HEK293T (cell line): ENCODE measurements at regions not wholly inside any gene's neighbourhood (a gene's known extent, or its start where the extent isn't known, plus 50 kb on each side); places are given as distances from the start of the nearest gene placed in this dataset.

Experiments
- CTCF ChIA-PET: fragments of 350-600 bp; formaldehyde crosslinking; extraction: SDS; loops from one replicate; lab custom pipeline; 2021; ENCODE audit warnings: antibody characterized with exemption, inconsistent platforms; lab: Yijun Ruan, JAX
- POLR2A ChIA-PET: fragments of 350-600 bp; formaldehyde crosslinking; extraction: SDS; loops from one replicate; lab custom pipeline; 2020; ENCODE audit warnings: antibody characterized with exemption, inconsistent platforms; lab: Yijun Ruan, JAX
- DNase-seq: peaks from one replicate; pipeline ENCODE4 v3.0.0; 2012; ENCODE audit warnings: mixed read lengths; ENCODE audit errors: extremely low spot score
- ARNT ChIP-seq: fragments of 450-650 bp; IDR thresholded peaks from 2 replicates; pipeline ENCODE4 v1.6.1; 2017; ENCODE audit warnings: mild to moderate bottlenecking
- BHLHE40 ChIP-seq: fragments of 450-650 bp; IDR thresholded peaks from 2 replicates; pipeline ENCODE4 v1.6.1; 2016; ENCODE audit warnings: mild to moderate bottlenecking, moderate library complexity, borderline replicate concordance
- CTBP1 ChIP-seq: fragments of 450-650 bp; IDR thresholded peaks from 2 replicates; pipeline ENCODE4 v1.6.1; 2016; ENCODE audit warnings: borderline replicate concordance
- ELF4 ChIP-seq: fragments of 450-650 bp; IDR thresholded peaks from 2 replicates; pipeline ENCODE4 v1.6.1; 2017; ENCODE audit warnings: antibody characterized with exemption
- FOXA1 ChIP-seq: fragments of 450-650 bp; IDR thresholded peaks from 2 replicates; pipeline ENCODE4 v1.6.1; 2016; ENCODE audit warnings: mild to moderate bottlenecking
- FOXK2 ChIP-seq: fragments of 450-650 bp; IDR thresholded peaks from 2 replicates; pipeline ENCODE4 v1.6.1; 2016; ENCODE audit warnings: mild to moderate bottlenecking
- FOXM1 ChIP-seq: fragments of 450-650 bp; IDR thresholded peaks from 2 replicates; pipeline ENCODE4 v1.6.1; 2017; ENCODE audit warnings: mild to moderate bottlenecking, borderline replicate concordance
- HDGF ChIP-seq: fragments of 450-650 bp; IDR thresholded peaks from 2 replicates; pipeline ENCODE4 v1.6.1; 2017; ENCODE audit warnings: antibody characterized with exemption, borderline replicate concordance
- L3MBTL2 ChIP-seq: fragments of 450-650 bp; conservative IDR thresholded peaks from 2 replicates; pipeline ENCODE4 v1.6.1; 2016; ENCODE audit warnings: mild to moderate bottlenecking
- LEF1 ChIP-seq: fragments of 450-650 bp; IDR thresholded peaks from 2 replicates; pipeline ENCODE4 v1.6.1; 2017; ENCODE audit warnings: mild to moderate bottlenecking, borderline replicate concordance
- NFRKB ChIP-seq: fragments of 450-650 bp; IDR thresholded peaks from 2 replicates; pipeline ENCODE4 v1.6.1; 2016; ENCODE audit warnings: mild to moderate bottlenecking, moderate library complexity
- PKNOX1 ChIP-seq: fragments of 450-650 bp; IDR thresholded peaks from 2 replicates; pipeline ENCODE4 v1.6.1; 2016
- SP1 ChIP-seq: fragments of 450-650 bp; IDR thresholded peaks from 2 replicates; pipeline ENCODE4 v1.6.1; 2017
- SUZ12 ChIP-seq: fragments of 450-650 bp; IDR thresholded peaks from 2 replicates; pipeline ENCODE4 v1.6.1; 2016; ENCODE audit warnings: mild to moderate bottlenecking
- TARDBP ChIP-seq: fragments of 450-650 bp; IDR thresholded peaks from 2 replicates; pipeline ENCODE4 v1.6.1; 2016
- ZNF384 ChIP-seq: fragments of 450-650 bp; IDR thresholded peaks from 2 replicates; pipeline ENCODE4 v1.6.1; 2016

DNA sequence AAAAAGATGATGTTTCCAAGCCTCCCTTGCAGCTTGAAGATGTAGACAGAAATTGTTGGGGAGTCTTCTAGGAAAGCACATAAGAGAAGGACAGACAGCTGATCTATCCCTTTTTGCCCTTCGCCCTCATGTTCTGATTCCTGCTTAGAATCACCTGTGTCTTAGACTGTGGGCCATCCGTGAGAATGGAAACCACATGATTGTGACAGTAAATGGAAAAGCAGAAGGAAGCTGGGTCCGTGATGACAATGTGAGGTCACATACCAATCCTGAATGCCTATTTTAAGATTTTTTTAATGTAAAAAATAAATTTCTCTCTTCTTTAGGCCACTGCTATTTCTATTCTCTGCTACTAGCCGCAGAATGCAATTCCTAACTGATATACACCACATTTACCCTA, 67.7 kb upstream of the C1orf87 start:
- CTCF ChIA-PET = no interaction called here
- POLR2A ChIA-PET = no interaction called here
- no peak for DNase-seq
- TF ChIP-seq L3MBTL2 = no peak

GRCh38 chr1:60137406-60137805, 63.8 kb upstream of the C1orf87 start:
- TF ChIP-seq TARDBP (no peak), L3MBTL2 (no peak), SUZ12 (no peak), NFRKB (no peak), SP1 (no peak), PKNOX1 (no peak), ZNF384 (no peak), ELF4 (no peak), LEF1 (no peak), CTBP1 (no peak), FOXK2 (no peak), ARNT (no peak), FOXA1 (no peak)
- ChIA-PET POLR2A (no interaction called here), CTCF (interaction anchor here (0.5 to 0.7 kb wide), 2 partner anchors 689 to 1740 kb away, joined by 3 to 4 read pairs; no protein-coding TSS in a partner anchor)
- no peak for DNase-seq

- CTCF ChIA-PET = no interaction called here
- no peak for TF ChIP-seq ELF4
- TF ChIP-seq FOXA1 = no peak
- TF ChIP-seq FOXK2 = no peak
- TF ChIP-seq TARDBP = no peak
- TF ChIP-seq HDGF = no peak
- no peak for TF ChIP-seq PKNOX1
- TF ChIP-seq CTBP1 = no peak
- TF ChIP-seq ARNT = no peak
- no peak for TF ChIP-seq SUZ12
- no peak for TF ChIP-seq BHLHE40
- no peak for TF ChIP-seq SP1
- TF ChIP-seq NFRKB = no peak
- TF ChIP-seq LEF1 = no peak
- TF ChIP-seq ZNF384 = no peak
- no peak for TF ChIP-seq L3MBTL2
- no peak for TF ChIP-seq FOXM1
These were observed 62.8 kb upstream of the C1orf87 start for GRCh38 chr1:60136395-60136794.

GRCh38 chr1:60134716-60135115, 61.1 kb upstream of the C1orf87 start:
- DNase-seq = no peak
- ChIA-PET POLR2A (no interaction called here), CTCF (no interaction called here)
- no peak for TF ChIP-seq FOXA1
- no peak for TF ChIP-seq LEF1
- no peak for TF ChIP-seq CTBP1
- no peak for TF ChIP-seq L3MBTL2
- TF ChIP-seq ZNF384 = no peak
- no peak for TF ChIP-seq TARDBP
- TF ChIP-seq SUZ12 = no peak
- TF ChIP-seq BHLHE40 = no peak
- no peak for TF ChIP-seq SP1
- no peak for TF ChIP-seq PKNOX1
- TF ChIP-seq NFRKB = no peak
- no peak for TF ChIP-seq ELF4
- TF ChIP-seq ARNT = no peak
- TF ChIP-seq HDGF = no peak
- no peak for TF ChIP-seq FOXM1
- TF ChIP-seq FOXK2 = no peak

More at GRCh38 chr1:60136395-60136794, 62.8 kb upstream of the C1orf87 start:
- no peak for DNase-seq
- POLR2A ChIA-PET = no interaction called here

GRCh38 chr1:60133848-60134247, 60.3 kb upstream of the C1orf87 start:
- no peak for DNase-seq
- TF ChIP-seq FOXA1 (no peak), LEF1 (no peak), TARDBP (no peak), L3MBTL2 (no peak), HDGF (no peak), SP1 (no peak), CTBP1 (no peak), ARNT (no peak), FOXM1 (no peak), FOXK2 (no peak), SUZ12 (no peak), ZNF384 (no peak), BHLHE40 (no peak), ELF4 (no peak), PKNOX1 (no peak), NFRKB (no peak)
- CTCF ChIA-PET = interaction anchor here (0.6 kb wide), 1 partner anchor 20 kb away, joined by 3 read pairs; no protein-coding TSS in a partner anchor
- POLR2A ChIA-PET = no interaction called here

DNA sequence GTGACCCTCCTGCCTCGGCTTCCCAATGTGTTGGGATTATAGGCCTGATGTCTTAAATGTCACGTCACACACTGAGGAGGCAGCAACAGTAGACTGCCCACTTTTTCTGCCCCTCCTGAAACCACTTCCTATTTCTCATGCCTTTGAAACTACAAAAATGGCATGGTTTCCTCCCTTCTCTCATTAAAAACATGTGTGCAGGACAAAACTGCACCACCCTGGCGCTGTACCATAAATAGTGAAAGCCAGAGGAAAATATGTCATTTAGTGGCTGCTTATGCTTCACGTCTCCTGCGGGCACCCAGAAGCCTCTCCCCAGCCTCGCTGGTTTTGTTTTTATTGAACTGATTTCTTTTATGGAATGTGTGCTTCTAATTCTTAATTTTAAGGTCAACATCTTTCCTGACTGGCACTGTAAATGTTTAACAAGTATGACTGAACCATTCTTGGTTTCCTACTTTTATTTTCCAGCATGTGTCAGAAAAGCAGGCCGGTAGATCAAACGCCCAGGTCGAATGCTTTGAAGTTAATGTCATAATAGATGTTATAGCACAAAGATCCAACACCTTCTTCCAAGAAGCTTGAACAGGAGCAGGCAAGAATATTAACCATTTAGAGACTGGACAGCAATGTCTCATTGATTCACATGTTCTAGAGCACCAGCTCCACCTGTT, 59.6 kb upstream of the C1orf87 start:
- TF ChIP-seq LEF1 (no peak), SUZ12 (no peak)
- CTCF ChIA-PET = interaction anchor here (0.6 kb wide), 1 partner anchor 19 kb away, joined by 3 read pairs; no protein-coding TSS in a partner anchor
- POLR2A ChIA-PET = no interaction called here
- no peak for DNase-seq
